ENCODE measurements at regions not wholly inside any gene's neighbourhood (a gene's known extent, or its start where the extent isn't known, plus 50 kb on each side); places are given as distances from the start of the nearest gene placed in this dataset.
A peak's percentile ranks its signal among the peaks of the same experiment; 100 is the strongest.

- DNase-seq (ENCODE audit: extremely low spot score, insufficient read length, low read depth) (no peak), FAIRE-seq (no peak)
These were observed 92.5 kb upstream of the PFN2 start for GRCh38 chr3:150063237-150063636.

GRCh38 chr3:150062492-150062891, 91.8 kb upstream of the PFN2 start:
- no peak for DNase-seq (ENCODE audit: extremely low spot score, insufficient read length, low read depth)
- no peak for FAIRE-seq

- FAIRE-seq, result no peak
- no peak for DNase-seq (ENCODE audit: extremely low spot score, insufficient read length, low read depth)
These were observed 90.8 kb upstream of the PFN2 start for GRCh38 chr3:150061288-150062024.

GRCh38 chr3:150059729-150060128, 89.0 kb upstream of the PFN2 start:
- no peak for DNase-seq (ENCODE audit: extremely low spot score, insufficient read length, low read depth)
- no peak for FAIRE-seq

- FAIRE-seq (no peak), DNase-seq (ENCODE audit: extremely low spot score, insufficient read length, low read depth) (no peak)
These were observed 88.5 kb upstream of the PFN2 start for GRCh38 chr3:150059241-150059640.

GRCh38 chr3:150057227-150057626, 86.5 kb upstream of the PFN2 start:
- FAIRE-seq (no peak), DNase-seq (ENCODE audit: extremely low spot score, insufficient read length, low read depth) (no peak)

GRCh38 chr3:150055332-150055731, 84.6 kb upstream of the PFN2 start:
- DNase-seq (ENCODE audit: extremely low spot score, insufficient read length, low read depth), result no peak
- FAIRE-seq, result no peak

- FAIRE-seq (no peak), DNase-seq (ENCODE audit: extremely low spot score, insufficient read length, low read depth) (no peak)
These were observed 83.9 kb upstream of the PFN2 start for GRCh38 chr3:150054635-150055034.

- FAIRE-seq (no peak), DNase-seq (ENCODE audit: extremely low spot score, insufficient read length, low read depth) (no peak)
These were observed 79.8 kb upstream of the PFN2 start for GRCh38 chr3:150050510-150050909.

- no peak for DNase-seq (ENCODE audit: extremely low spot score, insufficient read length, low read depth)
- FAIRE-seq, result no peak
These were observed 78.6 kb upstream of the PFN2 start for GRCh38 chr3:150049317-150049716.

- no peak for FAIRE-seq
- DNase-seq (ENCODE audit: extremely low spot score, insufficient read length, low read depth), result no peak
These were observed 71.2 kb upstream of the PFN2 start for GRCh38 chr3:150041877-150042276.

- DNase-seq (ENCODE audit: extremely low spot score, insufficient read length, low read depth), result no peak
- FAIRE-seq, result no peak
These were observed 69.4 kb upstream of the PFN2 start for GRCh38 chr3:150040097-150040496.

GRCh38 chr3:150038830-150039229, 68.1 kb upstream of the PFN2 start:
- DNase-seq (ENCODE audit: extremely low spot score, insufficient read length, low read depth) (no peak), FAIRE-seq (no peak)

- no peak for FAIRE-seq
- no peak for DNase-seq (ENCODE audit: extremely low spot score, insufficient read length, low read depth)
These were observed 66.1 kb upstream of the PFN2 start for GRCh38 chr3:150036780-150037179.

GRCh38 chr3:150035910-150036612, 65.4 kb upstream of the PFN2 start:
- FAIRE-seq (no peak), DNase-seq (ENCODE audit: extremely low spot score, insufficient read length, low read depth) (no peak)

- DNase-seq (ENCODE audit: extremely low spot score, insufficient read length, low read depth), result no peak
- no peak for FAIRE-seq
These were observed 64.6 kb upstream of the PFN2 start for GRCh38 chr3:150035301-150035779.

GRCh38 chr3:150033721-150034120, 63.0 kb upstream of the PFN2 start:
- no peak for DNase-seq (ENCODE audit: extremely low spot score, insufficient read length, low read depth)
- no peak for FAIRE-seq

GRCh38 chr3:150030841-150031240, 60.1 kb upstream of the PFN2 start:
- DNase-seq (ENCODE audit: extremely low spot score, insufficient read length, low read depth) (no peak), FAIRE-seq (no peak)

GRCh38 chr3:150023239-150023636, 52.5 kb upstream of the PFN2 start:
- DNase-seq (ENCODE audit: extremely low spot score, insufficient read length, low read depth), result no peak
- FAIRE-seq, result no peak

- FAIRE-seq (peak; percentile 41), DNase-seq (ENCODE audit: extremely low spot score, insufficient read length, low read depth) (no peak)
These were observed 51.9 kb upstream of the PFN2 start for GRCh38 chr3:150022381-150023238.

GRCh38 chr3:150020527-150020926, 49.8 kb upstream of the PFN2 start:
- DNase-seq (ENCODE audit: extremely low spot score, insufficient read length, low read depth), result no peak
- no peak for FAIRE-seq
